Transverse colon (tissue), 4 donors: ENCODE measurements at regions not wholly inside any gene's neighbourhood (a gene's known extent, or its start where the extent isn't known, plus 50 kb on each side); places are given as distances from the start of the nearest gene placed in this dataset.
"Not testable (repeated sequence)": the region's sequence is repeated elsewhere in the genome, so short reads cannot be mapped to it uniquely, and the experiment has no call there.

Experiments used
- DNase-seq: peaks from one replicate; pipeline ENCODE4 v3.0.0-alpha.2; 2019
- H3K27ac ChIP-seq, 4 donors: fragments of 200-600 bp; sonication (generic); 2 replicates each; pipeline ENCODE4 v1.5.1; 2016 to 2018; ENCODE audit warnings: inconsistent platforms in 4 of 4
- H3K27me3 ChIP-seq: fragments of 200-600 bp; sonication (generic); 2 replicates; pipeline ENCODE4 v1.5.1; 2017; ENCODE audit warnings: inconsistent platforms
- H3K36me3 ChIP-seq, 4 donors: fragments of 200-600 bp; sonication (generic); 2 replicates each; pipeline ENCODE4 v1.5.1; 2017 to 2019; ENCODE audit warnings: inconsistent platforms in 4 of 4
- H3K4me1 ChIP-seq, 4 donors: fragments of 200-600 bp; sonication (generic); 2 replicates each; pipeline ENCODE4 v1.5.1; 2017 to 2020; ENCODE audit warnings: inconsistent platforms in 4 of 4
- H3K4me3 ChIP-seq, 4 donors: fragments of 200-600 bp; sonication (generic); 1 replicate in 1 of 4; 2 replicates in 3 of 4; pipeline versions ENCODE4 v1.5.1 to v1.6.1; 2017 to 2019; ENCODE audit warnings: inconsistent platforms in 4 of 4
- H3K9me3 ChIP-seq, 2 donors: fragments of 200-600 bp; sonication (generic); 2 replicates each; pipeline ENCODE4 v1.5.1; 2017 to 2019; ENCODE audit warnings: inconsistent platforms in 2 of 2
- CTCF ChIP-seq, 5 experiments: fragments of 200-600 bp in 3 of 5; fragments of 450-650 bp in 2 of 5; sonication (generic) in 3 of 5; IDR thresholded peaks; 1 replicate in 2 of 5; 2 replicates in 3 of 5; pipeline ENCODE4 v1.5.1; 2016 to 2017; ENCODE audit warnings: antibody characterized with exemption in 5 of 5, inconsistent platforms in 3 of 5, mild to moderate bottlenecking in 2 of 5, moderate library complexity in 1 of 5
- EP300 ChIP-seq: sonication (generic); formaldehyde crosslinking; IDR thresholded peaks from one replicate; pipeline ENCODE4 v1.6.1; 2017; ENCODE audit warnings: antibody characterized with exemption, low read depth
- POLR2A ChIP-seq: fragments of 450-650 bp; IDR thresholded peaks from one replicate; pipeline ENCODE4 v1.6.1; 2016; ENCODE audit warnings: antibody characterized with exemption, mild to moderate bottlenecking, moderate library complexity
- POLR2AphosphoS5 ChIP-seq, 3 donors: sonication (generic); formaldehyde crosslinking; IDR thresholded peaks; one replicate each; pipeline ENCODE4 v1.6.1; 2016; ENCODE audit warnings: antibody characterized with exemption in 3 of 3
- WGBS, 2 donors: methylation state at CpG; one replicate each; pipeline ENCODE4 v1.1.5; 2018; ENCODE audit warnings: low coverage in 1 of 2; 5-methylcytosine and 5-hydroxymethylcytosine counted together
- in situ Hi-C, 4 donors: fragments of 200-750 bp; cut with MboI; loops; one replicate each; pipeline versions ENCODE4 v1.15.0 to v1.15.1; 2017; ENCODE audit warnings: low sequenced_read_pairs in 3 of 4, low pct_ligation_motif_present in 1 of 4, low pct_unique_long_range_greater_than_20kb in 1 of 4
- intact Hi-C: fragments of 100-400 bp; cut with DNase I; formaldehyde crosslinking; loops from one replicate; pipeline ENCODE4 v1.15.1; 2023; ENCODE audit warnings: low total_unique reads

GRCh38 chrY:9118704-9119103 lies 218.6 kb upstream of the TSPY4 start:
- H3K36me3 ChIP-seq: no peaks in the 10 kb centered on the region
- intact Hi-C loops: no loop called here
- peaks cover 0 to 4% (median 0%) of the 10 kb centered on the region in 4 donors for H3K4me1 ChIP-seq
- H3K4me3 ChIP-seq: no peak overlapping the region
- H3K27ac ChIP-seq: peak overlapping the region in 2 of 4 donors; percentile 48 to 69
- TF ChIP-seq EP300: no peak
- TF ChIP-seq CTCF (IDR thresholded peaks at IDR 0.05): no peak
- TF ChIP-seq POLR2AphosphoS5 (IDR thresholded peaks at IDR 0.05): no peak
- no peak for TF ChIP-seq POLR2A
- in situ Hi-C loops: no loop called here
- WGBS, 2 donors: no CpG with 5 or more reads among the region's 2 CpGs
- no peak for DNase-seq
- H3K9me3 ChIP-seq: no peaks in the 10 kb centered on the region
- no peaks in the 10 kb centered on the region for H3K27me3 ChIP-seq

- no peaks in the 10 kb centered on the region for H3K36me3 ChIP-seq
- intact Hi-C loops (no loop called here), in situ Hi-C loops (no loop called here)
- no CpG with 5 or more reads among the region's 7 CpGs for WGBS, 2 donors
- peaks cover 0 to 3% (median 0%) of the 10 kb centered on the region in 4 donors for H3K4me1 ChIP-seq
- no peak for DNase-seq
- H3K4me3 ChIP-seq: no peak overlapping the region
- no peaks in the 10 kb centered on the region for H3K9me3 ChIP-seq
- H3K27ac ChIP-seq: no peak overlapping the region
- H3K27me3 ChIP-seq: no peaks in the 10 kb centered on the region
- TF ChIP-seq POLR2AphosphoS5 (IDR thresholded peaks at IDR 0.05): no peak
- no peak for TF ChIP-seq EP300
- no peak for TF ChIP-seq CTCF (IDR thresholded peaks at IDR 0.05)
- TF ChIP-seq POLR2A: no peak
Observed at GRCh38 chrY:9124623-9125022, 212.6 kb upstream of the TSPY4 start.

GRCh38 chrY:9126545-9126944 lies 210.7 kb upstream of the TSPY4 start:
- no peaks in the 10 kb centered on the region for H3K9me3 ChIP-seq
- H3K4me1 ChIP-seq: peaks cover 0 to 3% (median 0%) of the 10 kb centered on the region in 4 donors
- H3K4me3 ChIP-seq: no peak overlapping the region
- WGBS, 2 donors: 67% methylated on average over 1 of the region's 1 CpG; no CpG with 5 or more reads in 1 of the 2 donors
- no peak for TF ChIP-seq POLR2AphosphoS5 (IDR thresholded peaks at IDR 0.05)
- intact Hi-C loops (no loop called here), in situ Hi-C loops (no loop called here)
- no peaks in the 10 kb centered on the region for H3K36me3 ChIP-seq
- peak overlapping the region in 2 of 4 donors; percentile 60 to 62 for H3K27ac ChIP-seq
- no peak for DNase-seq
- no peaks in the 10 kb centered on the region for H3K27me3 ChIP-seq

- intact Hi-C loops, in situ Hi-C loops, H3K27ac ChIP-seq, DNase-seq, H3K4me3 ChIP-seq, H3K36me3 ChIP-seq, H3K4me1 ChIP-seq, H3K27me3 ChIP-seq, H3K9me3 ChIP-seq: not testable (repeated sequence)
- no CpG with 5 or more reads among the region's 4 CpGs for WGBS, 2 donors
Observed at GRCh38 chrY:9143366-9143765, 193.9 kb upstream of the TSPY4 start.

- H3K27ac ChIP-seq, H3K9me3 ChIP-seq, DNase-seq, H3K36me3 ChIP-seq, H3K4me3 ChIP-seq, intact Hi-C loops, in situ Hi-C loops, H3K4me1 ChIP-seq, H3K27me3 ChIP-seq: not testable (repeated sequence)
Observed at GRCh38 chrY:9154552-9154951, 182.7 kb upstream of the TSPY4 start.

- intact Hi-C loops: no loop called here
- in situ Hi-C loops: no loop called here
Observed at GRCh38 chrY:9155721-9156120, 181.5 kb upstream of the TSPY4 start.

More at GRCh38 chrY:9155721-9156120, 181.5 kb upstream of the TSPY4 start:
- H3K27me3 ChIP-seq: no peaks in the 10 kb centered on the region
- H3K4me1 ChIP-seq: no peaks in the 10 kb centered on the region
- no peak for TF ChIP-seq POLR2AphosphoS5 (IDR thresholded peaks at IDR 0.05)
- TF ChIP-seq EP300: no peak
- no peak for TF ChIP-seq POLR2A
- no peak for TF ChIP-seq CTCF (IDR thresholded peaks at IDR 0.05)
- H3K9me3 ChIP-seq: no peaks in the 10 kb centered on the region
- no peak overlapping the region for H3K27ac ChIP-seq
- no peaks in the 10 kb centered on the region for H3K36me3 ChIP-seq
- DNase-seq: no peak
- no peak overlapping the region for H3K4me3 ChIP-seq
- no CpG with 5 or more reads among the region's 4 CpGs for WGBS, 2 donors
